SIG-M5 treated with dmso at 0.1 percent for 504 hours (cell line): ENCODE measurements at regions not wholly inside any gene's neighbourhood (a gene's known extent, or its start where the extent isn't known, plus 50 kb on each side); places are given as distances from the start of the nearest gene placed in this dataset.

Source experiments
- DNase-seq: peaks from one replicate; lab custom pipeline; 2025; ENCODE audit not compliant: unreplicated experiment; lab: John Stamatoyannopoulos, UW

DNA sequence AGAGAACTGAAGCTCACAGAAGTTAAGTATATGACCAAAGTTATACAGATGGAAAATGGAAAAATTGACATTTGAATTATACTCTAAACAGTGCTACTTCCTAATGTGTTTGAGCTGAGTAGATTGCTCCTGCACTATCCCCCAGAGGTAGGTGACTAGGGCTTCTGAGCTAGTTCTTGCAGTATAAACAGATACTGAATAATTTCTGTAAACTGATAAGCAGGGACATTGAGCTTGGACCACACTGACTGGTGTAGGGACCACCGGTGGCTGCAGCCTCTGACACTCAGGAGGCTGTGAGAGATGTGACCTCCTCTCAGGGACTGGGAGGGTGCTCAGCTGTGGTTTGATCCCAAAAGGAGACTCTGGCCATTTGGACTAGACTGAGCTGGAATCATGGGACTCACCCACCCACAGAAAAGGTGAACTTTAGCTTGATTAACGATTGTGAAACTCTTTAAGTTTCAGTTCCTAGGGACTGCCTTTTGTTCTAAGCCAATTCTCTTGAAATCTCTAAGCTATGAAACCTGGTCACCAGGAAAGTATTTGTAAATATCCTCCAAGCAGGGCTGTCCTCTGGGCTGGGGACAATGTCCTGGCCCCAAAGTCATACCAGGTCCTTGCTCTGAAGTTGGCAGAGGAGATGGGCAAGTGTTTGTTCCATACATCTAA is 291.5 kb downstream of the SEC61B start:
- no peak for DNase-seq

GRCh38 chr9:99515093-99515492 is 293.0 kb downstream of the SEC61B start:
- DNase-seq: no peak

GRCh38 chr9:99515895-99516656 is 294.0 kb downstream of the SEC61B start:
- no peak for DNase-seq

DNA sequence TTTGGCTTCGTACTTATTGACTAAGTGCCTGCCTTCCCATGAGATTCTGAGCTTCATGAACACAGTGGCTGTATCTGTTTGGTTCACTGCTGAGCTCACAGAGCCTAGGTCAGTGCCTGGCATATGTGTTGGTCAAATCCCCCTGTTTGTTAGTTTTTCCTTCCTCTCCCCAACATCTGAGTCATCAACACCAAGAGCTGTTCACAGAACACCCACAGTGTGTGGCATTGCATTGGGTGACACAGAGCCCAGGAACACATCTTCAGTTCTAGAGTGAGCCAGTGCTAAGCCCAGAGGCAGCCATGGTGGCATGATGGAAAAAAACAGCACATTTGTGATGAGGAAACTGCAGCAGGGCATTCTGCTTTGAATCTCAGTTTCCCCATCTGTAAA is 294.6 kb downstream of the SEC61B start:
- no peak for DNase-seq

DNA sequence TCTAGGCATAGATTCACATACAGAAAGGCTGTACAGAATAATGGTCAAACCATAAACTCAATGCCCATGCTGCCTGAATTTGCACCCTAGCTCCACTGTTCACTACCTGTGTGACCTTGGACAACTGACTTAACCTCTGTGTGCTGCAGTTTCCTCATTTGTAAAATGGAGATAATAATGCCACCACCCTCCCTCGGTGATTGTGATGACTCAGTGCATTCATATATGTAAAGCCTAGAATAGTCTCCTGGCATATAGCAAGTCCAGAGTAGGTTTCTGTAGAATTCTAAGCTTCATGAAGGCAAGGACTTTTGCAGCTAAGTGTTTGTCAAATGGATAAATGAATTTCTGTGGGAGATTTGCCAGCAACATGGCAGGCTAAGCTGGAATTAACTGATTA is 297.8 kb upstream of the NR4A3 start:
- DNase-seq: no peak

- no peak for DNase-seq
These were observed 290.4 kb upstream of the NR4A3 start for GRCh38 chr9:99531313-99531712.

GRCh38 chr9:99533421-99533820 is 288.3 kb upstream of the NR4A3 start:
- no peak for DNase-seq

DNA sequence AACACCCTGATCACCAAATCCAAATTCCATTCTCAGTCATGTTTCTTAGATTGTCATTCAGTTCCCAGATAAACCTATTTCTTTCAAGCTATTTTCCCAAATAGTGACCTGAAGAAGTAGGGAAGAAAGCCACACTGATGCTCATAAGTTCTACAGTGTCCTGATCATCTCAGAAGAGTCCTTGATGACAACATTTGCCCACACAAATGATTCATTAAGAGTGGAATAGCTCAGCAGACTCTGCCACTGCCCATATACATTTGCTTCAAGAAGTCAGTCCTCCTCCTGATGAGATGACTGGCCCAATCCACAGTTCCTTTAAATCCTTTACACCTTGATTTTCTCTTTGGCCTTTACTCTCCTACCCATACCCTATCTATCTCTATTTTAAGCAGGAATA is 283.7 kb upstream of the NR4A3 start:
- DNase-seq: no peak

- no peak for DNase-seq
These were observed 277.2 kb upstream of the NR4A3 start for GRCh38 chr9:99544526-99544925.

DNA sequence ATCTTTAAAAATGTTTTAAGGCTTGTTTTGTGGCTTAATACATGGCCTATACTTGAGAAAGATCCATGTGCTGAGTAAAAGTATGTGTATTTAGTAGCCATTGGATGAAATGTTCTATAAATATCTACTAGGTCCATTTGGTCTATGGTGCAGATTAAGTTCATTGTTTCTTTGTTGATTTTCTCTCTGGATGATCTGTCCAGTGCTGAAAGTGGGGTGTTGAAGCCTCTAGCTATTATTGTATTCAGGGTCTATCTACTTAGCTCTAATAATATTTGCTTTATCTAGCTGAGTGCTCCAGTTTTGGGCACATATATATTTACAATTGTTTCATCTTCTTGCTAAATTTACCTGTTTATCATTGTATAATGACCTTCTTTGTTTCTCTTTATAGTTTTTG is 272.2 kb upstream of the NR4A3 start:
- no peak for DNase-seq

GRCh38 chr9:99555792-99556191 is 265.9 kb upstream of the NR4A3 start:
- no peak for DNase-seq

- DNase-seq: no peak
These were observed 264.7 kb upstream of the NR4A3 start for GRCh38 chr9:99556998-99557397.

DNA sequence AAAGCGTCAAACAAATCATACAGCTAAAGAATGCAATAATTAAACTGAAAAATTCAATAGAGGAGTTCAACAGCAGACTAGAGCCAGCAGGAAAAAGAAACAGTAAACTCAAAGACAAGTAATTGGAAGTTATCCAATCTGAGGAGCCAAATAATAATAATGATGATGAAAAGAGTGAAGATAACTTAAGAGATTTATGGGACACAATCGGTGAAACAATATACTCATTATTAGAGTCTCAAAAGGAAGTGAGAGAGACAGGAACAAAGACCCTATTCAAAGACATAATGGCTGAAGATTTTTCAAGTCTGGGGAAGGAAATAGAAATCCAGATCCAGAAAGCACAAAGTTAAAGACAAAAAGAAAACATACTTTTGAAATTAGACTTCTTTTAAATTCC is 263.9 kb upstream of the NR4A3 start:
- DNase-seq: no peak

DNA sequence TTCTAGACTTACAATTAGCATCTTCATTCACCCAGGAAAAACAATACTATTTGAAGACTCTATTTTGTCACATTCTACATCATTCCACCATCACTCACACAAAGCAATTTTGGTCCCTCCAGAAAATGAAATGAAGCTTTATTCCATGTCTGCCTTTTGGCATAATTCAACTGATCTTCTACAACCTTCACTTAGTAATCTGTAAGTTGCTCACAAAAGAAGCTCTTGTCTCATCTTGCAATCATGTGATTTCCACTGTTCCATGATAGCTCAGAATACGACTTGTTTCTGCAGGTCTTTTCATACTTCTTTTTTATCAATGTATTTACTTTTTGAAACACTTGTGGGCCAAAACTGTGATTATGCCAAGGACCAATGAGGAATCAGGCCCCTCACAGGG is 261.9 kb upstream of the NR4A3 start:
- no peak for DNase-seq

DNA sequence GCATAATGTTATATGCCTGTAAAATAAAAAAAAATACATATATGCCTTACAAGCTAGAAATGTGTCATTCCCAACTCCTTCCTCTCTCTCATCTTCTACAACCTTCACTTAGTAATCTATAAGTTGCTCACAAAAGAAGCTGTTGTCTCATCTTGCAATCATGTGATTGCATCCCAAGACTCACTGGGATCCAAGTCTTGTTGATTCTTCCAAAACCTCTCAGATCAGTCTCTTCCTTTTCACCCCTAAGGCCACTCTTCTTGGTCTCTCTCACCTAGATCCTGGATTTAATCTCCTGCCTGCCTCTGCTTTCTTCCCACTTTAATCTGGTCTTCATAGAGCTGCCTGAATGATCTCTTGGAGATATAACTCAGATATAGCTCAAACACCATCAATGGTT is 261.1 kb upstream of the NR4A3 start:
- no peak for DNase-seq

DNA sequence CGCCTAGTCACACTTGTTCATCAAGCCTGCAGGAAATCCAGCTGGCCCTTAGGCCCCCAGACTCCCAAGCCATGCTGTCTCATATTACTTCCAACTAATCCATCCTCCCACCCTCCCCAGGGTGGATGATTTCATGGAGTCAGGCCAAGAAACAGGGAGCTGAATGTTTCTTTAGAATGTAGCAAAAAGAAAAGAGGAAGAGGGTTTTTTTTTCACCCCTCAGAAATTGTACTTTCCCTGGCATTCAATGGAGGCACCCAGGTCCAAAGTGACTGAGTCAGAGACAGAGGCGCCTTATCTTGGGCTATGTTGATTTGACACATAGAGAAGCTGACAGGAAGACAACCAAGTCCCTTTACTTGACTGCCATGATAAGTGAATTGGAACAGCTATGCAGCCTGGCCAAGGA is 260.2 kb upstream of the NR4A3 start:
- DNase-seq: no peak

- no peak for DNase-seq
These were observed 259.6 kb upstream of the NR4A3 start for GRCh38 chr9:99561961-99562565.

- DNase-seq: no peak
These were observed 258.3 kb upstream of the NR4A3 start for GRCh38 chr9:99563364-99563763.

DNA sequence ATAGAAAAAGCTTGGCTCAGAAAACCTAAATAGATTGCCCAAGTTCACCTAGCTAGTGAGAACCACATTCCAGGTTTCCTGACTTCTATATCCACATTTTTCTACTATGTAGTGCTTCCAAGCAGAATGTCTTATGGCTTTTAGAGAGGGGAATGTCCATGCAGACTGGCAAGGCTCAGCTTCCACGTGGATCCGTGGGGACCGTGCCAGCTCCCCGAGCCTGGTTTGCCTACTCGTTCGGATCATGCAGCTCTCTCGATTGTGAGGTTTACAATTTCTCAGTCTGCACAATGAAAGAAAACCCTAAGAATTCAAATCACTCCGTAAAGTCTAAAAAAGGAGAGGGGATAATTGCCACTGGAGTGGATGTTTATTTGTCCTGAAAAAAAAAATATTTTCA is 256.5 kb upstream of the NR4A3 start:
- no peak for DNase-seq

- DNase-seq: no peak
These were observed 254.2 kb upstream of the NR4A3 start for GRCh38 chr9:99567436-99567835.

DNA sequence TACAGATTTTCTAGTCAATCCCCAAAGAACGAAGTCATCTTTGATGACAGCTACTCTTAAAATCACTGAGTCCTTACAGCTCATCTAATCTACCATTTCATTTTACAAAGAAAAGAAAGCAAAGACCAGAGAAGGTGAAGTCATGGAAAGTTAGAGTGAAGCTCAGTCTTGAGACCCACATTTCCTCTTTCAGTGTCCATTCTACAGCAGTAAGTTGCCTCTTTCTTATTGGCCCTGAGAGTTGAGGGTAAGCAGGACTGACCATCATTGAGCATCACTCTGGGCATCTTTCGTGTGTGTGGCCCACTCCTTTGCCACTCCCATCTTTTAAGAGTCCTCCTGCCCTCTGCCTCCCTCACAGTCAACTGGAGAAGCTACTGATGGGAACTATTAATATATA is 251.8 kb upstream of the NR4A3 start:
- no peak for DNase-seq

DNA sequence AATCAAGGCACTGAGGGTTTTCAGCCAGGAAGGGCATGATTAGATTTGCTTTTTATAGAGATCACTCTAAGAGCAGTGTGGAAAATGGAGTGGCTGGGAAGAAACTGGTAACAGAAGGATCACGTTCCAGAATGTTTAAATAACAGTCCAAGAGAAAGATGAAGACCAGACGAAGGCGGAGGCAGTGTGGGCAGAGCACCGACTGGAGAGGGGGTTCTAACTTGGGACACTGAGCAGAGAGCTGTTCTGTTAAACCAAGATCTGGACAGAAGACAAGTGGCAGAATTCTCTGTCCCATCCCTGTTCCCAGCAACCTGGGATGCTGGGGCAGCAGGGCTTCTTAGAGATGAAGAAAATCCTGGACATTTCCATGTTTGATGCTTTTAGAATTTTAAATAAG is 249.1 kb upstream of the NR4A3 start:
- DNase-seq: no peak
